ENCODE measurements at regions not wholly inside any gene's neighbourhood (a gene's known extent, or its start where the extent isn't known, plus 50 kb on each side); places are given as distances from the start of the nearest gene placed in this dataset.
A peak's percentile ranks its signal among the peaks of the same experiment; 100 is the strongest.

GRCh38 chr2:9055471-9055870, 52.0 kb upstream of the MBOAT2 start:
- no peaks in the 10 kb centered on the region for H3K27me3 ChIP-seq

GRCh38 chr2:9053534-9053931, 50.0 kb upstream of the MBOAT2 start:
- peak overlapping the region; percentile 89 for H3K27ac ChIP-seq
- peak overlapping the region in 1 of 2 experiments; percentile 23 for H3K4me3 ChIP-seq (ENCODE audit: low read depth in 1 of 2, low read length in 1 of 2)
- H3K27me3 ChIP-seq = no peaks in the 10 kb centered on the region
- H3K4me1 ChIP-seq (ENCODE audit: control insufficient read depth in 1 of 2, insufficient read depth in 1 of 2, low read depth in 1 of 2, low read length in 1 of 2) = peaks cover 49 to 53% of the 10 kb centered on the region in 2 experiments
- no peak for TF ChIP-seq CTCF (IDR thresholded peaks at IDR 0.05)
- H3K36me3 ChIP-seq = no peaks in the 10 kb centered on the region
- H3K9me3 ChIP-seq = no peaks in the 10 kb centered on the region

More at GRCh38 chr2:9055471-9055870, 52.0 kb upstream of the MBOAT2 start:
- Histone ChIP-seq H3K4me1 (ENCODE audit: control insufficient read depth in 1 of 2, insufficient read depth in 1 of 2, low read depth in 1 of 2, low read length in 1 of 2) (peaks cover 49 to 53% of the 10 kb centered on the region in 2 experiments), H3K9me3 (no peaks in the 10 kb centered on the region), H3K36me3 (no peaks in the 10 kb centered on the region), H3K27ac (no peak overlapping the region), H3K4me3 (ENCODE audit: low read depth in 1 of 2, low read length in 1 of 2) (no peak overlapping the region)
- TF ChIP-seq CTCF (IDR thresholded peaks at IDR 0.05) = no peak
